Esophagus muscularis mucosa (tissue), 3 donors: ENCODE measurements at regions not wholly inside any gene's neighbourhood (a gene's known extent, or its start where the extent isn't known, plus 50 kb on each side); places are given as distances from the start of the nearest gene placed in this dataset.

Source experiments
- POLR2A ChIP-seq: fragments of 450-650 bp; IDR thresholded peaks from one replicate; pipeline ENCODE4 v1.6.1; 2017; ENCODE audit warnings: antibody characterized with exemption, moderate library complexity, mild to moderate bottlenecking, low read depth
- TF ChIP-seq, protein P1 (sequence below), 3 experiments: fragments of 200-600 bp in 2 of 3; fragments of 450-650 bp in 1 of 3; sonication (generic) in 2 of 3; IDR thresholded peaks; one replicate each; pipeline ENCODE4 v1.5.1; 2017 to 2019; ENCODE audit warnings: antibody characterized with exemption in 3 of 3, mild to moderate bottlenecking in 2 of 3, moderate library complexity in 1 of 3

DNA sequence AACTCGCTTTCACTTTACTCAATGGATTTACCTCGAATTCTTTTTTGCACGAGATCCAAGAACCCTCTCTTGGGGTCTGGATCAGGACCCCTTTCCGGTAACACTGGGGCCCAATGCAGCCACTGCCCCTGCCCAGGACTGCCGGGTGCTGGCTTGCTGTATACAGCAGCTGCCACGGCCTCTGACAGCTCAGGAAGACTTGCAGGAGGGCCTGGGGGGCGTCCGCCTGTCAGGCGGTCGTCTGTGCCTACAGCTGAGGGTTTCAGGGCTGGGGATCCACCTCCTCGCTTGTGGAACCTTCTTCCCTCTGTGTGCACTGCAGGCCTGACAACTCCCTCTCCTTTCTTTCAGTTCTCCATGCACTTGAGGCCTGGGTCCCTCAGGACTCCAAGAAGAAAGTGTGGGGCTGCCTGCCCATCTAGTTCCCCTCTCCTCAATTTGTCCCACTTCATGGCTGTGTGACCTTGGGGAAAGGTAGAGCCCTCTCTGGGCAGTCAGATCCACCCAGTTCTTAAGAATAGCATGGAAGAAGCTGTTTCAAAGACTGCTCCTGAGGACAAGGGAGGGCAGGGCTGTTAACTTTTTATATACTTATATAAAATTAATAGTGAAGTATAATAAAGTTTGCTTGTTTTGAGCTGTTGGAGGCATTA, 75.0 kb upstream of the LGSN start:
- TF ChIP-seq POLR2A: no peak
- TF ChIP-seq, protein P1, sequence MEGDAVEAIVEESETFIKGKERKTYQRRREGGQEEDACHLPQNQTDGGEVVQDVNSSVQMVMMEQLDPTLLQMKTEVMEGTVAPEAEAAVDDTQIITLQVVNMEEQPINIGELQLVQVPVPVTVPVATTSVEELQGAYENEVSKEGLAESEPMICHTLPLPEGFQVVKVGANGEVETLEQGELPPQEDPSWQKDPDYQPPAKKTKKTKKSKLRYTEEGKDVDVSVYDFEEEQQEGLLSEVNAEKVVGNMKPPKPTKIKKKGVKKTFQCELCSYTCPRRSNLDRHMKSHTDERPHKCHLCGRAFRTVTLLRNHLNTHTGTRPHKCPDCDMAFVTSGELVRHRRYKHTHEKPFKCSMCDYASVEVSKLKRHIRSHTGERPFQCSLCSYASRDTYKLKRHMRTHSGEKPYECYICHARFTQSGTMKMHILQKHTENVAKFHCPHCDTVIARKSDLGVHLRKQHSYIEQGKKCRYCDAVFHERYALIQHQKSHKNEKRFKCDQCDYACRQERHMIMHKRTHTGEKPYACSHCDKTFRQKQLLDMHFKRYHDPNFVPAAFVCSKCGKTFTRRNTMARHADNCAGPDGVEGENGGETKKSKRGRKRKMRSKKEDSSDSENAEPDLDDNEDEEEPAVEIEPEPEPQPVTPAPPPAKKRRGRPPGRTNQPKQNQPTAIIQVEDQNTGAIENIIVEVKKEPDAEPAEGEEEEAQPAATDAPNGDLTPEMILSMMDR (IDR thresholded peaks at IDR 0.05): no peak
